ENCODE measurements at regions not wholly inside any gene's neighbourhood (a gene's known extent, or its start where the extent isn't known, plus 50 kb on each side); places are given as distances from the start of the nearest gene placed in this dataset.

- DNase-seq (ENCODE audit: extremely low read depth, insufficient read length), result no peak
- H3K27me3 ChIP-seq (replicated peaks; ENCODE audit: control insufficient read depth, insufficient read depth, low read length), result no peaks in the 10 kb centered on the region
- no peaks in the 10 kb centered on the region for H3K36me3 ChIP-seq (ENCODE audit: control insufficient read depth, insufficient read depth, low read length)
- TF ChIP-seq CTCF (IDR thresholded peaks at IDR 0.05; ENCODE audit: insufficient read depth, low read length, poor library complexity, severe bottlenecking), result no peak
- H3K4me3 ChIP-seq (replicated peaks; ENCODE audit: low read depth, low read length), result no peak overlapping the region
Measured at GRCh38 chr6:21327326-21328112, 266.0 kb upstream of the SOX4 start.

- no peak overlapping the region for H3K4me3 ChIP-seq (replicated peaks; ENCODE audit: low read depth, low read length)
- no peak for DNase-seq (ENCODE audit: extremely low read depth, insufficient read length)
- no peaks in the 10 kb centered on the region for H3K36me3 ChIP-seq (ENCODE audit: control insufficient read depth, insufficient read depth, low read length)
- TF ChIP-seq CTCF (IDR thresholded peaks at IDR 0.05; ENCODE audit: insufficient read depth, low read length, poor library complexity, severe bottlenecking), result no peak
- H3K27me3 ChIP-seq (replicated peaks; ENCODE audit: control insufficient read depth, insufficient read depth, low read length), result no peaks in the 10 kb centered on the region
Measured at GRCh38 chr6:21331235-21331634, 262.3 kb upstream of the SOX4 start.

- Histone ChIP-seq H3K4me3 (replicated peaks; ENCODE audit: low read depth, low read length) (no peak overlapping the region), H3K27me3 (replicated peaks; ENCODE audit: control insufficient read depth, insufficient read depth, low read length) (no peaks in the 10 kb centered on the region), H3K36me3 (ENCODE audit: control insufficient read depth, insufficient read depth, low read length) (no peaks in the 10 kb centered on the region)
- no peak for TF ChIP-seq CTCF (IDR thresholded peaks at IDR 0.05; ENCODE audit: insufficient read depth, low read length, poor library complexity, severe bottlenecking)
- DNase-seq (ENCODE audit: extremely low read depth, insufficient read length), result no peak
Measured at GRCh38 chr6:21332077-21332476, 261.5 kb upstream of the SOX4 start.

GRCh38 chr6:21332660-21333059 lies 260.9 kb upstream of the SOX4 start:
- TF ChIP-seq CTCF (IDR thresholded peaks at IDR 0.05; ENCODE audit: insufficient read depth, low read length, poor library complexity, severe bottlenecking), result no peak
- DNase-seq (ENCODE audit: extremely low read depth, insufficient read length), result no peak
- H3K36me3 ChIP-seq (ENCODE audit: control insufficient read depth, insufficient read depth, low read length), result no peaks in the 10 kb centered on the region
- H3K27me3 ChIP-seq (replicated peaks; ENCODE audit: control insufficient read depth, insufficient read depth, low read length), result no peaks in the 10 kb centered on the region
- H3K4me3 ChIP-seq (replicated peaks; ENCODE audit: low read depth, low read length), result no peak overlapping the region

- no peaks in the 10 kb centered on the region for H3K36me3 ChIP-seq (ENCODE audit: control insufficient read depth, insufficient read depth, low read length)
- DNase-seq (ENCODE audit: extremely low read depth, insufficient read length), result no peak
- no peak overlapping the region for H3K4me3 ChIP-seq (replicated peaks; ENCODE audit: low read depth, low read length)
- no peak for TF ChIP-seq CTCF (IDR thresholded peaks at IDR 0.05; ENCODE audit: insufficient read depth, low read length, poor library complexity, severe bottlenecking)
- H3K27me3 ChIP-seq (replicated peaks; ENCODE audit: control insufficient read depth, insufficient read depth, low read length), result no peaks in the 10 kb centered on the region
Measured at GRCh38 chr6:21333715-21334114, 259.8 kb upstream of the SOX4 start.

GRCh38 chr6:21334651-21335050 lies 258.9 kb upstream of the SOX4 start:
- no peaks in the 10 kb centered on the region for H3K36me3 ChIP-seq (ENCODE audit: control insufficient read depth, insufficient read depth, low read length)
- H3K4me3 ChIP-seq (replicated peaks; ENCODE audit: low read depth, low read length), result no peak overlapping the region
- no peaks in the 10 kb centered on the region for H3K27me3 ChIP-seq (replicated peaks; ENCODE audit: control insufficient read depth, insufficient read depth, low read length)
- no peak for TF ChIP-seq CTCF (IDR thresholded peaks at IDR 0.05; ENCODE audit: insufficient read depth, low read length, poor library complexity, severe bottlenecking)
- DNase-seq (ENCODE audit: extremely low read depth, insufficient read length), result no peak
